Uterus (tissue), 3 donors: ENCODE measurements at regions not wholly inside any gene's neighbourhood (a gene's known extent, or its start where the extent isn't known, plus 50 kb on each side); places are given as distances from the start of the nearest gene placed in this dataset.

Source experiments
- DNase-seq, 2 donors: peaks; one replicate each; pipeline ENCODE4 v3.0.0-alpha.2; 2019 to 2020
- H3K27ac ChIP-seq, 2 donors: fragments of 200-600 bp; sonication (generic); 1 replicate in 1 of 2; 2 replicates in 1 of 2; pipeline ENCODE4 v1.5.1; 2016 to 2018
- H3K27me3 ChIP-seq, 2 donors: fragments of 200-600 bp; sonication (generic); one replicate each; pipeline ENCODE4 v1.5.1; 2018 to 2019; ENCODE audit warnings: control low read depth in 1 of 2
- H3K36me3 ChIP-seq, 2 donors: fragments of 200-600 bp; sonication (generic); one replicate each; pipeline ENCODE4 v1.5.1; 2019; ENCODE audit warnings: control low read depth in 1 of 2
- H3K4me1 ChIP-seq, 2 donors: fragments of 200-600 bp; sonication (generic); one replicate each; pipeline ENCODE4 v1.5.1; 2018 to 2019; ENCODE audit warnings: control low read depth in 1 of 2
- H3K4me3 ChIP-seq, 2 donors: fragments of 200-600 bp; sonication (generic); 1 replicate in 1 of 2; 2 replicates in 1 of 2; pipeline ENCODE4 v1.5.1; 2018 to 2019; ENCODE audit warnings: mild to moderate bottlenecking in 1 of 2
- H3K9me3 ChIP-seq, 2 donors: fragments of 200-600 bp; sonication (generic); one replicate each; pipeline ENCODE4 v1.5.1; 2019; ENCODE audit warnings: control low read depth in 1 of 2
- POLR2A ChIP-seq, 2 donors: fragments of 450-650 bp; IDR thresholded peaks; one replicate each; pipeline ENCODE4 v1.6.1; 2016; ENCODE audit warnings: antibody characterized with exemption in 2 of 2, mild to moderate bottlenecking in 1 of 2, moderate library complexity in 1 of 2
- intact Hi-C: fragments of 100-400 bp; cut with DNase I; formaldehyde crosslinking; loops from one replicate; pipeline ENCODE4 v1.15.1; 2023; ENCODE audit warnings: low total_unique reads
- TF ChIP-seq, protein P1 (sequence below), 4 experiments: fragments of 200-600 bp in 2 of 4; fragments of 450-650 bp in 2 of 4; sonication (generic) in 2 of 4; IDR thresholded peaks; one replicate each; pipeline ENCODE4 v1.5.1; 2016 to 2019; ENCODE audit warnings: antibody characterized with exemption in 4 of 4, mild to moderate bottlenecking in 2 of 4, moderate library complexity in 1 of 4
- donor health status: DM: yes; HTN: yes; CAD: no.

DNA sequence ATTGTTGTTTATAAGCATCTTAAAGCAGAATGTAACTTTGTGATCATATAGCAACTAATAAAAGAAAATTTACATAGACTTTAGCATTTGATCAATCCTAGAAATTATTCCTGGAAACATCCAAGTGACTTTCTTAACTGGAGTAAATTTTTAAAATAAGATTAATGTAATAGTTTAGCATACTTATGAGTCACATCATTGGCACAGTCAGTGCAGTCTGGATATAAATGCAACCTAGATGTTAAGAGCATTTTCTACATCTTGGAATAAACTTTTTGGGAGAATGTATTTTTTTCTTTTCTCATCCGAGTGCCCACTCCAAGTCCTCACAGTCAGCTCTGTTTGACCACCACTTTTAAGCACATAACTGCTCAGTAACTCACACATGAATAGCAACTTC, 324.6 kb upstream of the PLSCR5 start:
- Histone ChIP-seq H3K27me3 (no peaks in the 10 kb centered on the region), H3K36me3 (no peaks in the 10 kb centered on the region), H3K4me1 (no peaks in the 10 kb centered on the region), H3K27ac (no peak overlapping the region), H3K9me3 (no peaks in the 10 kb centered on the region), H3K4me3 (no peak overlapping the region)
- DNase-seq = no peak
- TF ChIP-seq, protein P1, sequence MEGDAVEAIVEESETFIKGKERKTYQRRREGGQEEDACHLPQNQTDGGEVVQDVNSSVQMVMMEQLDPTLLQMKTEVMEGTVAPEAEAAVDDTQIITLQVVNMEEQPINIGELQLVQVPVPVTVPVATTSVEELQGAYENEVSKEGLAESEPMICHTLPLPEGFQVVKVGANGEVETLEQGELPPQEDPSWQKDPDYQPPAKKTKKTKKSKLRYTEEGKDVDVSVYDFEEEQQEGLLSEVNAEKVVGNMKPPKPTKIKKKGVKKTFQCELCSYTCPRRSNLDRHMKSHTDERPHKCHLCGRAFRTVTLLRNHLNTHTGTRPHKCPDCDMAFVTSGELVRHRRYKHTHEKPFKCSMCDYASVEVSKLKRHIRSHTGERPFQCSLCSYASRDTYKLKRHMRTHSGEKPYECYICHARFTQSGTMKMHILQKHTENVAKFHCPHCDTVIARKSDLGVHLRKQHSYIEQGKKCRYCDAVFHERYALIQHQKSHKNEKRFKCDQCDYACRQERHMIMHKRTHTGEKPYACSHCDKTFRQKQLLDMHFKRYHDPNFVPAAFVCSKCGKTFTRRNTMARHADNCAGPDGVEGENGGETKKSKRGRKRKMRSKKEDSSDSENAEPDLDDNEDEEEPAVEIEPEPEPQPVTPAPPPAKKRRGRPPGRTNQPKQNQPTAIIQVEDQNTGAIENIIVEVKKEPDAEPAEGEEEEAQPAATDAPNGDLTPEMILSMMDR (IDR thresholded peaks at IDR 0.05) = no peak
- TF ChIP-seq POLR2A (IDR thresholded peaks at IDR 0.05) = no peak
- intact Hi-C loops = no loop called here

DNA sequence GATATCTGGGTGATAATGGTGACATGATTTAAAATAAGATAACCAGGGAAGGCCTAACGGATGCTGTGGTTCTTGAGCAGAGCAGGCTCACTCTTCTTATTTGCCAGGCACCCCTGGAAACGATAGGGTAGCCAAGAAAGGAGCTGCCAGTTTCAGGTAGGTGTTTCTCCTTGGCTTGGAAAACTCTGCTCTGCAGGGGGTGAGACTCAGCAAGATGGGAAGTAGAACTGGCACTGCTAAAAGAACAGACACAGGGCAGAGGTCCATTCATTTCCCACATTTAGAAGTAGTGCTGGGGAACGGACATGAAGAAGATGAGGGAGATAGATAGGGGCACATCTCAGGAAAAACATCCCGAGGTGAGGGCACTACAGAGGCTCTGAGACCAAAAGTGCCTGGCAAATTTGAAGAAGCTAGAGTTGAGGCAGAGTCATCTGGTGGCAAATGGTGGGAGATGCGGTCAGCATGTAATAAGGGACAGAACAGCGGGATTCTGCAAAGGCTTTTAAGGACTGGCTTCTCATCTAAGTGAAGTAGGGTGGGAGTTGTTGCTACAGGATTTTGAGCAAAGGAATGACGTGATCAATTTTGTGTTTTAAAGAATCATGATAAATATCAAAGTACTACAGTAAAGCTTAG, 323.4 kb upstream of the PLSCR5 start:
- Histone ChIP-seq H3K27me3 (no peaks in the 10 kb centered on the region), H3K27ac (no peak overlapping the region), H3K36me3 (no peaks in the 10 kb centered on the region), H3K9me3 (no peaks in the 10 kb centered on the region), H3K4me1 (no peaks in the 10 kb centered on the region), H3K4me3 (no peak overlapping the region)
- DNase-seq = no peak
- no peak for TF ChIP-seq POLR2A (IDR thresholded peaks at IDR 0.05)
- TF ChIP-seq, protein P1 (IDR thresholded peaks at IDR 0.05) = no peak
- intact Hi-C loops = no loop called here

DNA sequence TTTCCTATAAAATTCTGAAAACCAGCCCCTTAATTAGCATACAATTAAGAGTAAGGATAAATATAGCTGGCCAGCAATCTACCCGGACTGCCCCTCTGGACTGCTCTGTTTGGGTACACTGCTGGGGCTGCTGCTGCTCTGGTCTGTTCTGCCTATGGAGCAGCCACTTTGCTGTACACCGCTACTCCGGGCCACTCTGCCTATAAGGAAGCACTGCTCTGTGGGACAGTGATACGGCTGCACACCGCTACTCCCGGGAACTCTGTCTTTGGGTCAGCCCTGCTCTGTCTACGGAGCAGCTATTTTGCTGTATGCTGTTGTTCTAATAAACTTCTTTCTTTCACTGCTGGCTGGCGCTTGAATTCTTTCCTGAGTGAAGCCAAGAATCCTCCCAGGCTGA, 316.5 kb upstream of the PLSCR5 start:
- H3K27me3 ChIP-seq = no peaks in the 10 kb centered on the region
- no peaks in the 10 kb centered on the region for H3K9me3 ChIP-seq
- intact Hi-C loops = no loop called here
- no peaks in the 10 kb centered on the region for H3K36me3 ChIP-seq
- H3K4me1 ChIP-seq = no peaks in the 10 kb centered on the region
- H3K4me3 ChIP-seq = no peak overlapping the region
- H3K27ac ChIP-seq = no peak overlapping the region
- no peak for TF ChIP-seq POLR2A (IDR thresholded peaks at IDR 0.05)
- TF ChIP-seq, protein P1 (IDR thresholded peaks at IDR 0.05) = no peak
- DNase-seq = no peak

DNA sequence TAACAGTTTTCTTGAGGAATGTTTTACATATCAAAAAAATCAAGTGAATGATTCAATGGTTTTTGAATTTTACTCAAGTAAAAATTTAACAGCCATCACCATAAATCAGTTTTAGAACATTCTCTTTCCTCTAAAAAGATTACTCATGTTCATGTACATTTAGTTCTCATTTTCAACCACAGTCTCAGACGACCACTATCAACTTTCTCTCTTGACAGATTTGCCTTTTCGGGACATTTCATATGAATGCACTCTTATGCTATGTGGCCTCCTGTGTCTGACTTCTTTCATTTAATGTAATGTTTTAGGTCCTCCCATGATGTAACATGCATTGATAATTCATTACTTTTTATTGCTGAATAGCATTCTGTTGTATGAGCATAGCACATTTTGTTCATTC, 309.3 kb upstream of the PLSCR5 start:
- DNase-seq = no peak
- no peak overlapping the region for H3K27ac ChIP-seq
- intact Hi-C loops = no loop called here
- H3K9me3 ChIP-seq = no peaks in the 10 kb centered on the region
- H3K36me3 ChIP-seq = no peaks in the 10 kb centered on the region
- TF ChIP-seq POLR2A (IDR thresholded peaks at IDR 0.05) = no peak
- TF ChIP-seq, protein P1 (IDR thresholded peaks at IDR 0.05) = no peak
- H3K27me3 ChIP-seq = no peaks in the 10 kb centered on the region
- no peak overlapping the region for H3K4me3 ChIP-seq
- H3K4me1 ChIP-seq = no peaks in the 10 kb centered on the region

DNA sequence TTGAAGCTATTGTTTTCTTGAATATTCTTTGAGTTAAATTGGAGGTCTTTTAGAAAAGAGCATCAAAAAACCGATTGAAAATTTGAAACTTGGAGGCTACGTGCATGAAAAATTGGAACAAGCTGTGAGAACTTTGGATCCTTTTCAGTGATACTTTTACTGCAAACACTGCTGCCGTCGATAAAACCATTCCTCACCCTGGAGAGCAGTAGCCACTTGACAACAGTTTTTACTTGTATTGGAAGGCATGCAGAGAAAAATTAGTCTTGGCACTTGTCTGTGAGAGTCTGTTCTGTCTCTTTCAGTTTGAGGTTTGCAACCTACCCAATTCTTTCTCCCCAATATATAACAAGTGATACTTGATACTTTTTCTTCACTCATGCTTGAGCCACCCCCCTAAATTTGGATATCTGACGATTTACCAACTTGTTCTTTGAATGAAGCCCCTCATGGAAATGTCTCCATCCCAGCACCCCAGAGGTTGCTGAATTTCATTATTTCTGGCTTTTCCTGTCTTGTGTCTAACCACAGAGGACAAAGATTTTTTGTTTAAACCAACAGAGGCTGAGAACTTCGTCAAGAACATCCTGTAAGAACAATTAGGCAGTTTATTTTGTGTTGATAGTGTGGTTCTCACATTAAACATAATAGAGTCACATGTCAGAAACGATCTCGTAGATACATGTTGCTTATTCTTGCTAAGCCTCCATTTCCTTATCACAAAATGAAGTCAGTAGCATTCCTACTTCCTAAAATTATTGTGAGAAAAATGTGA, 307.3 kb upstream of the PLSCR5 start:
- H3K4me1 ChIP-seq = no peaks in the 10 kb centered on the region

More for the DNA sequence above, 307.3 kb upstream of the PLSCR5 start:
- H3K36me3 ChIP-seq = no peaks in the 10 kb centered on the region
- no peak for TF ChIP-seq POLR2A (IDR thresholded peaks at IDR 0.05)
- TF ChIP-seq, protein P1 (IDR thresholded peaks at IDR 0.05) = no peak
- no peaks in the 10 kb centered on the region for H3K9me3 ChIP-seq
- no peak for DNase-seq
- no peaks in the 10 kb centered on the region for H3K27me3 ChIP-seq
- H3K27ac ChIP-seq = no peak overlapping the region
- H3K4me3 ChIP-seq = no peak overlapping the region
- intact Hi-C loops = no loop called here
